Body of pancreas (tissue), 4 donors: ENCODE measurements at regions not wholly inside any gene's neighbourhood (a gene's known extent, or its start where the extent isn't known, plus 50 kb on each side); places are given as distances from the start of the nearest gene placed in this dataset.

Experiments
- CTCF ChIP-seq, 7 experiments: fragments of 450-650 bp in 4 of 7; fragments of 200-600 bp in 3 of 7; sonication (generic) in 3 of 7; IDR thresholded peaks; one replicate each; pipeline ENCODE4 v1.5.1; 2016 to 2019; ENCODE audit warnings: antibody characterized with exemption in 7 of 7
- POLR2A ChIP-seq, 3 donors: fragments of 450-650 bp; IDR thresholded peaks; one replicate each; pipeline ENCODE4 v1.6.1; 2016; ENCODE audit warnings: antibody characterized with exemption in 3 of 3, mild to moderate bottlenecking in 2 of 3

GRCh38 chr5:105739732-105740131 is 1931.0 kb downstream of the EFNA5 start:
- TF ChIP-seq POLR2A (IDR thresholded peaks at IDR 0.05), result no peak
- no peak for TF ChIP-seq CTCF (IDR thresholded peaks at IDR 0.05)
